HG02623 (cell line): ENCODE measurements at regions not wholly inside any gene's neighbourhood (a gene's known extent, or its start where the extent isn't known, plus 50 kb on each side); places are given as distances from the start of the nearest gene placed in this dataset.

Experiments used
- ATAC-seq: cut with Tn5 transposase; IDR thresholded peaks from one replicate; pipeline ENCODE4 v1.9.1; 2021; ENCODE audit warnings: moderate library complexity; ENCODE audit not compliant: unreplicated experiment

- ATAC-seq = peak; percentile 80
Observed at GRCh38 chr5:100479079-100479688, 56.0 kb upstream of the FAM174A start.

- no peak for ATAC-seq
Observed at GRCh38 chr5:100472091-100472490, 63.1 kb upstream of the FAM174A start.

GRCh38 chr5:100469767-100470166 is 65.4 kb upstream of the FAM174A start:
- peak; percentile 87 for ATAC-seq

GRCh38 chr5:100464418-100464817 is 70.8 kb upstream of the FAM174A start:
- no peak for ATAC-seq

- no peak for ATAC-seq
Observed at GRCh38 chr5:100456615-100457014, 78.6 kb upstream of the FAM174A start.

- ATAC-seq = no peak
Observed at GRCh38 chr5:100452126-100452525, 83.0 kb upstream of the FAM174A start.

- ATAC-seq = no peak
Observed at GRCh38 chr5:100448111-100448528, 87.1 kb upstream of the FAM174A start.

- ATAC-seq = no peak
Observed at GRCh38 chr5:100446879-100447430, 88.2 kb upstream of the FAM174A start.

- ATAC-seq = no peak
Observed at GRCh38 chr5:100444961-100445360, 90.2 kb upstream of the FAM174A start.

GRCh38 chr5:100434815-100435214 is 100.4 kb upstream of the FAM174A start:
- ATAC-seq = no peak

- ATAC-seq = no peak
Observed at GRCh38 chr5:100432741-100433140, 102.4 kb upstream of the FAM174A start.

- ATAC-seq = peak; percentile 69
Observed at GRCh38 chr5:100430268-100431195, 104.6 kb upstream of the FAM174A start.

GRCh38 chr5:100424787-100425186 is 110.4 kb upstream of the FAM174A start:
- ATAC-seq = no peak

GRCh38 chr5:100424017-100424416 is 111.2 kb upstream of the FAM174A start:
- no peak for ATAC-seq

- no peak for ATAC-seq
Observed at GRCh38 chr5:100423330-100423729, 111.8 kb upstream of the FAM174A start.

GRCh38 chr5:100421360-100421759 is 113.8 kb upstream of the FAM174A start:
- ATAC-seq = no peak

- no peak for ATAC-seq
Observed at GRCh38 chr5:100418231-100418630, 116.9 kb upstream of the FAM174A start.

GRCh38 chr5:100409660-100410151 is 125.5 kb upstream of the FAM174A start:
- no peak for ATAC-seq

GRCh38 chr5:100407053-100407452 is 128.1 kb upstream of the FAM174A start:
- ATAC-seq = no peak

- ATAC-seq = no peak
Observed at GRCh38 chr5:100406640-100407039, 128.5 kb upstream of the FAM174A start.

- no peak for ATAC-seq
Observed at GRCh38 chr5:100402071-100402470, 133.1 kb upstream of the FAM174A start.

- ATAC-seq = no peak
Observed at GRCh38 chr5:100401149-100401548, 134.0 kb upstream of the FAM174A start.
